ENCODE measurements at regions not wholly inside any gene's neighbourhood (a gene's known extent, or its start where the extent isn't known, plus 50 kb on each side); places are given as distances from the start of the nearest gene placed in this dataset.

GRCh38 chrX:34437586-34437985 lies 219.5 kb downstream of the TMEM47 start:
- H3K9me3 ChIP-seq: no peaks in the 10 kb centered on the region
- H3K4me1 ChIP-seq (ENCODE audit: control insufficient read depth in 1 of 2, low read depth in 2 of 2): no peaks in the 10 kb centered on the region
- DNase-seq (ENCODE audit: low spot score): no peak
- no peak overlapping the region for H3K4me3 ChIP-seq
- H3K27me3 ChIP-seq (replicated peaks; ENCODE audit: insufficient read depth): no peaks in the 10 kb centered on the region
- H3K27ac ChIP-seq: no peak overlapping the region
- no peak for TF ChIP-seq CTCF (IDR thresholded peaks at IDR 0.05)
- H3K36me3 ChIP-seq: no peaks in the 10 kb centered on the region
- no peak for ATAC-seq (ENCODE audit: insufficient number of reproducible peaks, low FRiP score, low read depth)

- H3K9me3 ChIP-seq: no peaks in the 10 kb centered on the region
- no peaks in the 10 kb centered on the region for H3K36me3 ChIP-seq
- peaks cover 0 to 14% of the 10 kb centered on the region in 2 donors for H3K4me1 ChIP-seq (ENCODE audit: control insufficient read depth in 1 of 2, low read depth in 2 of 2)
- no peak overlapping the region for H3K4me3 ChIP-seq
- no peak overlapping the region for H3K27ac ChIP-seq
- no peaks in the 10 kb centered on the region for H3K27me3 ChIP-seq (replicated peaks; ENCODE audit: insufficient read depth)
- ATAC-seq (ENCODE audit: insufficient number of reproducible peaks, low FRiP score, low read depth) (no peak), DNase-seq (ENCODE audit: low spot score) (no peak)
- TF ChIP-seq CTCF (IDR thresholded peaks at IDR 0.05): no peak
Measured at GRCh38 chrX:34426334-34426733, 230.8 kb downstream of the TMEM47 start.

GRCh38 chrX:34406580-34406979 lies 250.5 kb downstream of the TMEM47 start:
- no peaks in the 10 kb centered on the region for H3K9me3 ChIP-seq
- DNase-seq (ENCODE audit: low spot score): no peak
- no peak for ATAC-seq (ENCODE audit: insufficient number of reproducible peaks, low FRiP score, low read depth)
- H3K27me3 ChIP-seq (replicated peaks; ENCODE audit: insufficient read depth): no peaks in the 10 kb centered on the region
- no peak for TF ChIP-seq CTCF (IDR thresholded peaks at IDR 0.05)
- H3K4me3 ChIP-seq: no peak overlapping the region
- no peak overlapping the region for H3K27ac ChIP-seq
- no peaks in the 10 kb centered on the region for H3K36me3 ChIP-seq
- H3K4me1 ChIP-seq (ENCODE audit: control insufficient read depth in 1 of 2, low read depth in 2 of 2): no peaks in the 10 kb centered on the region

GRCh38 chrX:34404386-34405070 lies 252.6 kb downstream of the TMEM47 start:
- ATAC-seq (ENCODE audit: insufficient number of reproducible peaks, low FRiP score, low read depth) (no peak), DNase-seq (ENCODE audit: low spot score) (no peak)
- no peaks in the 10 kb centered on the region for H3K27me3 ChIP-seq (replicated peaks; ENCODE audit: insufficient read depth)

GRCh38 chrX:34401411-34401810 lies 255.7 kb downstream of the TMEM47 start:
- TF ChIP-seq CTCF (IDR thresholded peaks at IDR 0.05): no peak
- DNase-seq (ENCODE audit: low spot score): no peak
- ATAC-seq (ENCODE audit: insufficient number of reproducible peaks, low FRiP score, low read depth): no peak
- no peaks in the 10 kb centered on the region for H3K4me1 ChIP-seq (ENCODE audit: control insufficient read depth in 1 of 2, low read depth in 2 of 2)
- H3K36me3 ChIP-seq: no peaks in the 10 kb centered on the region
- H3K4me3 ChIP-seq: no peak overlapping the region
- no peaks in the 10 kb centered on the region for H3K27me3 ChIP-seq (replicated peaks; ENCODE audit: insufficient read depth)
- no peaks in the 10 kb centered on the region for H3K9me3 ChIP-seq
- no peak overlapping the region for H3K27ac ChIP-seq

More at GRCh38 chrX:34404386-34405070, 252.6 kb downstream of the TMEM47 start:
- Histone ChIP-seq H3K27ac (no peak overlapping the region), H3K9me3 (no peaks in the 10 kb centered on the region), H3K4me3 (no peak overlapping the region), H3K4me1 (ENCODE audit: control insufficient read depth in 1 of 2, low read depth in 2 of 2) (no peaks in the 10 kb centered on the region), H3K36me3 (no peaks in the 10 kb centered on the region)
- no peak for TF ChIP-seq CTCF (IDR thresholded peaks at IDR 0.05)

Data from thoracic aorta (tissue), 2 donors.